Pancreas (tissue), 10 donors: ENCODE measurements at regions not wholly inside any gene's neighbourhood (a gene's known extent, or its start where the extent isn't known, plus 50 kb on each side); places are given as distances from the start of the nearest gene placed in this dataset.
A peak's percentile ranks its signal among the peaks of the same experiment; 100 is the strongest.

Experiments used
- ATAC-seq, 4 donors: fragments of 200-7000 bp; cut with Tn5 transposase; one replicate each; pipeline versions ENCODE4 v1.8.0 to v1.9.1; 2020; ENCODE audit warnings: mild to moderate bottlenecking in 4 of 4, moderate library complexity in 4 of 4
- DNase-seq, 6 donors: peaks; one replicate each; pipeline ENCODE4 v3.0.0-alpha.2; 2020
- FAIRE-seq: peaks from 2 replicates; lab custom pipeline; 2012; peaks lifted over from hg19 to GRCh38; lab: Jason Lieb, UNC
- H3K27ac ChIP-seq, 4 donors: fragments of 200-600 bp; sonication (generic); 1 replicate in 3 of 4; 2 replicates in 1 of 4; pipeline versions ENCODE4 v1.5.0 to v1.8.0; 2020
- H3K27me3 ChIP-seq, 4 donors: fragments of 200-600 bp; one replicate each; pipeline ENCODE4 v1.8.0; 2021
- H3K36me3 ChIP-seq, 3 donors: fragments of 200-600 bp; sonication (generic) in 1 of 3; one replicate each; pipeline versions ENCODE4 v1.5.0 to v1.8.0; 2020 to 2021
- H3K4me1 ChIP-seq, 3 donors: fragments of 200-600 bp; one replicate each; pipeline ENCODE4 v1.8.0; 2021
- H3K4me3 ChIP-seq, 4 donors: fragments of 200-600 bp; sonication (generic) in 2 of 4; one replicate each; pipeline versions ENCODE4 v1.5.0 to v1.8.0; 2020 to 2021
- H3K9me3 ChIP-seq, 4 donors: fragments of 200-600 bp; one replicate each; pipeline ENCODE4 v1.8.0; 2021
- WGBS, 2 donors: extraction: QIAGEN DNeasy Blood & Tissue Kit; methylation state at CpG; one replicate each; pipeline ENCODE4 v1.1.7; 2013; 5-methylcytosine and 5-hydroxymethylcytosine counted together
- intact Hi-C, 3 donors: fragments of 100-400 bp; cut with DNase I; formaldehyde crosslinking; loops; one replicate each; pipeline versions ENCODE4 v1.11.1 to v1.14.2; 2022
- TF ChIP-seq, protein P1 (sequence below), 4 donors: fragments of 200-600 bp; sonication (generic) in 3 of 4; IDR thresholded peaks; one replicate each; pipeline versions ENCODE4 v1.5.0 to v1.8.0; 2021; ENCODE audit warnings: antibody characterized with exemption in 4 of 4
- donor health status: healthy with polysubstance abuse.
- donor health status: DM: no; HTN: no; CAD: no; lungs with moderate emphysema.
- donor health status: DM: no; HTN: no; CAD: no.
- donor health status: control.
- donor health status: control.
- donor health status: Bipolar disorder and iron deficiency.
- donor health status: DM: yes; HTN: yes; CAD: no.
- donor health status: DM: no; HTN: no; CAD: no.
- donor health status: DM: no; HTN: no; CAD: no.
- donor health status: DM: yes; HTN: yes; CAD: no.

DNA sequence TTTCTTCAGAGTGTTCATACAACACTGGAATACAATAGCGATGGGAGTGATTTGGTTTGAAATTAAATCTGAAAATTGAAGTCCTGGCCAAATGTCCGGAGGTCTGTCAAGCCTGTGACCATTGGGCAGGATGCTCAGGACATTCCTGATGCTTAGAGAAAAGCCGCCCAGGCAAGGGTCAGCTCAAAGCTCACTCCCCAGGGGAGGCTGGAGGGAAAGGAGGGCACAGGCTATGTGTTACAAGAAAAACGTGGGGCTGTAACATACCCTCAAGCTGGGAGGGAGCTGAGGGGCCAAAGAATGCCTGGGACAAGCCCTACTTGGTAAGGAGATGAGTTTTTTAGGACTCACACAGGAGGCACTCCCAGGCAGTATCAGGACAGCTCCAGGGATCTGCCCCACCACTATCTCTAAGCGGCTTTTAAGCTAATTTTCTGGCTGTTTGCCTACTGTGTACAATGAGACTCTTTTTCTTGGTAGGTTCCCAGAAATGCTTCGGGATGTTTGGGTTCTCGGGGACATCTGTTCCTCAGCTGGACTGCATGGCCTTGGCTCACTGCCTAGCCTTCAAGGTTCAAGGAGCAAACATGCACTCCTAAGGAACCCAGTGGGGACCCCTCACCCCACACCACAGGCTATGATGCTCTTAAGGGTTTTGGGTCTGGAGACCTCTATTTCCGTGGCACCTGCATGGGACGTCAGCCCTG, 500.1 kb downstream of the BRD1 start:
- Histone ChIP-seq H3K4me1 (no peaks in the 10 kb centered on the region), H3K27me3 (peaks cover 0 to 5% (median 0%) of the 10 kb centered on the region in 4 donors), H3K36me3 (no peaks in the 10 kb centered on the region), H3K27ac (no peak overlapping the region), H3K9me3 (no peaks in the 10 kb centered on the region), H3K4me3 (no peak overlapping the region)
- TF ChIP-seq, protein P1, sequence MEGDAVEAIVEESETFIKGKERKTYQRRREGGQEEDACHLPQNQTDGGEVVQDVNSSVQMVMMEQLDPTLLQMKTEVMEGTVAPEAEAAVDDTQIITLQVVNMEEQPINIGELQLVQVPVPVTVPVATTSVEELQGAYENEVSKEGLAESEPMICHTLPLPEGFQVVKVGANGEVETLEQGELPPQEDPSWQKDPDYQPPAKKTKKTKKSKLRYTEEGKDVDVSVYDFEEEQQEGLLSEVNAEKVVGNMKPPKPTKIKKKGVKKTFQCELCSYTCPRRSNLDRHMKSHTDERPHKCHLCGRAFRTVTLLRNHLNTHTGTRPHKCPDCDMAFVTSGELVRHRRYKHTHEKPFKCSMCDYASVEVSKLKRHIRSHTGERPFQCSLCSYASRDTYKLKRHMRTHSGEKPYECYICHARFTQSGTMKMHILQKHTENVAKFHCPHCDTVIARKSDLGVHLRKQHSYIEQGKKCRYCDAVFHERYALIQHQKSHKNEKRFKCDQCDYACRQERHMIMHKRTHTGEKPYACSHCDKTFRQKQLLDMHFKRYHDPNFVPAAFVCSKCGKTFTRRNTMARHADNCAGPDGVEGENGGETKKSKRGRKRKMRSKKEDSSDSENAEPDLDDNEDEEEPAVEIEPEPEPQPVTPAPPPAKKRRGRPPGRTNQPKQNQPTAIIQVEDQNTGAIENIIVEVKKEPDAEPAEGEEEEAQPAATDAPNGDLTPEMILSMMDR (IDR thresholded peaks at IDR 0.05) = no peak
- ATAC-seq = no peak
- intact Hi-C loops = no loop called here
- FAIRE-seq = no peak
- WGBS, 2 donors = 56 to 74% methylated on average over 9 of the region's 9 CpGs
- DNase-seq = no peak

DNA sequence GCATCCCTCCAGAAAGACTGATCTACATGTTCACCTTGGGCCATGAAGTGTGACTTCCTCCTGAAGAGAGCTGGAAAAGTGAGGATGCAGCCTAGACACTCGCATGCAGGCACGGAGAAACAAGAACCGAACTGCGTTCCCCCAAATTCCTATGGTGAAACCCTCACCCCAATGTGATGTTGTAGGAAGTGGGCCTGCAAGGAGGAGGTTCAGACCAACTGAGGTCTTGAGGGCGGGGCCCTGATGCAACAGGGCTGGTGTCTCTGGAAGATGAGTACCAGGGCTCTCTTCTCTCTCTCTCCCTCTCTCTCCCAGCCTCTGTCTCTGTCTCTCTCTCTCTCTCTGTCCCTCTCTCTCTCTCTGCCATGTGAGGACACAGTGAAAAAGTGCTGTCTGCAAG, 501.1 kb downstream of the BRD1 start:
- Histone ChIP-seq H3K4me3 (no peak overlapping the region), H3K4me1 (no peaks in the 10 kb centered on the region), H3K27ac (no peak overlapping the region), H3K27me3 (peaks cover 0 to 13% (median 2%) of the 10 kb centered on the region in 4 donors), H3K9me3 (no peaks in the 10 kb centered on the region), H3K36me3 (no peaks in the 10 kb centered on the region)
- intact Hi-C loops = no loop called here
- 60 to 66% methylated on average over 5 of the region's 5 CpGs for WGBS, 2 donors
- TF ChIP-seq, protein P1 (IDR thresholded peaks at IDR 0.05) = no peak
- DNase-seq = no peak
- no peak for ATAC-seq
- no peak for FAIRE-seq

- DNase-seq (peak in 1 of 6 donors; percentile 35), ATAC-seq (no peak), FAIRE-seq (no peak)
- Histone ChIP-seq H3K36me3 (no peaks in the 10 kb centered on the region), H3K27me3 (peaks cover 0 to 17% (median 2%) of the 10 kb centered on the region in 4 donors), H3K4me3 (no peak overlapping the region), H3K4me1 (no peaks in the 10 kb centered on the region), H3K9me3 (no peaks in the 10 kb centered on the region), H3K27ac (no peak overlapping the region)
- intact Hi-C loops = no loop called here
- TF ChIP-seq, protein P1 (IDR thresholded peaks at IDR 0.05) = no peak
- 57 to 74% methylated on average over 25 of the region's 25 CpGs for WGBS, 2 donors
These were observed 501.9 kb downstream of the BRD1 start for GRCh38 chr22:49325531-49326395.

GRCh38 chr22:49324527-49325491, 502.9 kb downstream of the BRD1 start:
- intact Hi-C loops = no loop called here
- H3K4me3 ChIP-seq = no peak overlapping the region
- H3K27me3 ChIP-seq = peaks cover 0 to 26% (median 2%) of the 10 kb centered on the region in 4 donors
- FAIRE-seq (no peak), DNase-seq (peak in 1 of 6 donors; percentile 40), ATAC-seq (no peak)
- TF ChIP-seq, protein P1 (IDR thresholded peaks at IDR 0.05) = no peak
- no peaks in the 10 kb centered on the region for H3K4me1 ChIP-seq
- 63 to 74% methylated on average over 29 of the region's 29 CpGs for WGBS, 2 donors
- H3K36me3 ChIP-seq = no peaks in the 10 kb centered on the region
- H3K9me3 ChIP-seq = no peaks in the 10 kb centered on the region
- H3K27ac ChIP-seq = no peak overlapping the region
